ENCODE measurements at regions not wholly inside any gene's neighbourhood (a gene's known extent, or its start where the extent isn't known, plus 50 kb on each side); places are given as distances from the start of the nearest gene placed in this dataset.
"Not testable (repeated sequence)": the region's sequence is repeated elsewhere in the genome, so short reads cannot be mapped to it uniquely, and the experiment has no call there.

DNA sequence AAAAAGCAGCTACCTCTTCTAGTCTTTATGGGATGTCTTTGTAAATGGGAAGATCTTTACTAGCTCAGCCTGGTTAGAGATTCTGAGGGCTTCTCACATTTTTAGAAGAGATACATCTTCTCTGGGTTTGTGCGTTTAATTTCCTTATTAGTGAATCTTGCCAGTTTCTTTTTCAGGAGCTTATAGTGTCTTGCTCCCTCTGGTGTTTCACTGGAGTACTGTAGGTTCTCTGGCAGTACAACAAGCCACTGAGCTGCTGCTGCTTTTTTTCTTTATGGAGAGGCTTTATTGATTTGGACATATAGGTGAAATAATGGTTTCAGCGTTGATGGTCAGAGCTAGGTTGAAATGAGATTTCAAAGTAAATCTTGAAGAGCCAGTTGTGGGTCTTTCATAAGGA is 82.9 kb downstream of the LAS1L start:
- DNase-seq, result no peak

DNA sequence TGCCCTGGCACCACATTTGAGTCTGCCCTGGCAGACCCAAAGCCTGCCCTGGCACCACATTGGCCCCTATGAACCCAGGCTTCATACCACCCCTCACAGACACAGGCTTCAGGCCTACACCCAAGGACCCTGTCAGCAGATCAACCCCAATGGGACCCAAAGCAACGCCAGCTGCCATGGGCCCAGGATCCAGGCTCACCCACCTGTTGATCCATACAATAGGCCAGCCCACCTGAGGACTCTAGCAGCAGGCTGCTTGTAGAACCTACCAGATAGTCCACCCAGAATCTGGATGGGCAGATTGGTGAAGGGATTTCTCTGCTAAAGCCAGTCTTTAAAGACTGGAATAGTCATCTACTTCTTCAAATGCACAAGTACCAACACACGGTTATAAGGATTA is 114.4 kb downstream of the LAS1L start:
- no peak for DNase-seq

DNA sequence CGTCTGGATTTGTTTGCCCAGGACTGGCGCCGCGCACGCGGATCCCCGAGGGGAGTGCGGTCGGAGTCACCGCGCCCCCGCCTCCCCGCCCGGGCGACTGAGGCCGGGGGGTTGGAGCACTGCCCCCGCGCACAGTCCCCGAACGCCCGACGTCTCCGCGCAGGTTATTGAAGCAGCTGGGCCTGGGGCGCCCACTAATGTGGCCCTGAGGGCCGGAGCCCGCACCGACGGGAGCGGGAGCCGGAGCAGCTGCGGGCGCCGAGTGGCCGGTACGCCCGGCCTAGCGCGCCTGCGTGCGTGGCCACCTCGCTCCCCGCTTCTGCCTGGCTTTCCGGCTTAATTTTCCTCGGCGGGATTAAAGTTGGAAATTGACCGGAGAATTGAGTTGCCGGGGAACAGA is 126.9 kb downstream of the LAS1L start:
- peak; percentile 31 for DNase-seq

DNA sequence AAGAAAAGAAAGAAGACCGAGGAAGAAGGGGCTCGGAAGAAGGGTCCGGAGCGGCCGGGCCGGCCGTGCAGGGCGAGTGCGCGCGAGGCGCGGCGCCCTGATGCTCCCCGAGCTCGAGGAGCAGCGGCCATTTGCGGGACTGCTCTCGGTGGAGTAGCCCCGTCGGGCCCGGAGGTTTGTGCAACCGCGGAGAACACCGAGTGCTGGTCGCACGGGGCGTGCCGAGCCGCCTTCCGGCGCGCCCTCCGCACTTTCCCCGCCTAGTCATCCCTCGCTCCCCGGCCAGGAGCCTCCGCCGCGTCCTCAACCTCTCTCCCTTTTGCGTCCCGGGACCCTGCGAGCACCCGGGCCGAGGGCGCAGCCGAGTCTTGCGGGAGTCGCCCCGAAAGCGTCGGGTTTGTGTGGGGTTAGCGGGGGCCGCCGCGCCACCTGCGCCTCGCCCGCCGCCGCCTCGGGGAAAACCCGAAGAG is 127.4 kb downstream of the LAS1L start:
- DNase-seq, result peak; percentile 55

DNA sequence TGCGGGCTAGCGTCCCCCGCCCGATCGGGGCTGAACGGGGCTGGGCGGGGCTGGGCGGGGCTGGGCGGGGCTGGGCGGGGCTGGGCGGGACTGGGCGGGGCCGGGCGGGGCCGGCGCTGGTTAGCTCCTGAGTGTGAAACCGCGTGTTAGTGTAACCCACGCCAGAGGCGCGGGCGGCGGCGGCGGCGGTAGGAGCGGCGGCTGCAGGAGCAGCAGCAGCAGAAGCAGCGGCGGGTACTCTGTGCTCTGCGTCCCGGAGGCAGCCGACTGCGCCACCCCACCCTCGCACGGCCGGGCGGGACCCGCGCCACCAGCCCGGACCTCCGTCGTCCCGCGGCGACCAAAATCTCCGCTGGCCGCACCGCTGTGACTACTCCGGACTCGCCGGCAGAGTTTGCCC is 128.1 kb downstream of the LAS1L start:
- peak; percentile 39 for DNase-seq

GRCh38 chrX:65392284-65392683 is 142.3 kb downstream of the LAS1L start:
- no peak for DNase-seq

DNA sequence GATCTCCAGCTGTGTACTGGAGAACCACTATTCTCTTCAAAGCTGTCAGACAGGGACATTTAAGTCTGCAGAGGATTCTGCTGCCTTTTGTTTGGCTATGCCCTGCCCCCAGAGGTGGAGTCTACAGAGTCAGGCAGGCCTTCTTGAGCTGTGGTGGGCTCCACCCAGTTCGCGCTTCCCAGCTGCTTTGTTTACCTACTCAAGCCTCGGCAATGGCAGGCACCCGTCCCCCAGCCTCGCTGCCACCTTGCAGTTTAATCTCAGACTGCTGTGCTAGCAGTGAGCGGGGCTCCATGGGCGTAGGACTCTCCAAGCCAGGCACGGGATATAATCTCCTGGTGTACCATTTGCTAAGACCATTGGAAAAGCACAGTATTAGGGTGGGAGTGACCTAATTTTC is 145.5 kb downstream of the LAS1L start:
- not testable (repeated sequence) for DNase-seq

Data from retina (tissue), 1 donor.